H9 (cell line): ENCODE measurements at regions not wholly inside any gene's neighbourhood (a gene's known extent, or its start where the extent isn't known, plus 50 kb on each side); places are given as distances from the start of the nearest gene placed in this dataset.

Experiments used
- DNase-seq: peaks from one replicate; pipeline ENCODE4 v3.0.0-alpha.2; 2017
- H2AFZ ChIP-seq: one replicate; pipeline ENCODE4 v1.6.1; 2013; ENCODE audit warnings: mild to moderate bottlenecking, low read length, control low read depth, moderate library complexity
- H2AK5ac ChIP-seq: 2 replicates; pipeline ENCODE4 v1.6.1; 2013; ENCODE audit warnings: low read length, control low read depth, mixed read lengths; ENCODE audit not compliant: insufficient read length
- H2BK120ac ChIP-seq: one replicate; pipeline ENCODE4 v1.6.1; 2013; ENCODE audit warnings: low read depth, mild to moderate bottlenecking, low read length, control low read depth, inconsistent platforms; ENCODE audit not compliant: poor library complexity, severe bottlenecking
- H2BK12ac ChIP-seq: 2 replicates; pipeline ENCODE4 v1.6.1; 2013; ENCODE audit warnings: low read length, control low read depth, mixed read lengths, low read depth; ENCODE audit not compliant: insufficient read length
- H2BK15ac ChIP-seq: 2 replicates; pipeline ENCODE4 v1.6.1; 2013; ENCODE audit warnings: low read depth, low read length, control low read depth
- H2BK20ac ChIP-seq: one replicate; pipeline ENCODE4 v1.6.1; 2013; ENCODE audit warnings: low read depth, mild to moderate bottlenecking, low read length, control low read depth, inconsistent platforms; ENCODE audit not compliant: poor library complexity, severe bottlenecking
- H2BK5ac ChIP-seq: 2 replicates; pipeline ENCODE4 v1.6.1; 2013; ENCODE audit warnings: low read length, control low read depth, mixed read lengths; ENCODE audit not compliant: insufficient read length
- H3K14ac ChIP-seq: 2 replicates; pipeline ENCODE4 v1.6.1; 2013; ENCODE audit warnings: low read length, control low read depth; ENCODE audit not compliant: insufficient read depth
- H3K18ac ChIP-seq: 2 replicates; pipeline ENCODE4 v1.6.1; 2013; ENCODE audit warnings: low read depth, mild to moderate bottlenecking, mixed read lengths, low read length, control low read depth; ENCODE audit not compliant: insufficient read length
- H3K23ac ChIP-seq: 2 replicates; pipeline ENCODE4 v1.6.1; 2013; ENCODE audit warnings: low read length, control low read depth, mixed read lengths, low read depth; ENCODE audit not compliant: insufficient read length
- H3K23me2 ChIP-seq: 2 replicates; pipeline ENCODE4 v1.6.1; 2013; ENCODE audit warnings: low read depth, mild to moderate bottlenecking, mixed read lengths, low read length, control low read depth; ENCODE audit not compliant: insufficient read length, poor library complexity, severe bottlenecking
- H3K27ac ChIP-seq: 2 replicates; pipeline ENCODE4 v1.5.1; 2013; ENCODE audit warnings: low read length, control low read depth, mixed read lengths, low read depth; ENCODE audit not compliant: insufficient read length
- H3K27me3 ChIP-seq: 2 replicates; pipeline ENCODE4 v1.6.1; 2013; ENCODE audit warnings: low read length, control low read depth, inconsistent platforms; ENCODE audit not compliant: insufficient read depth
- H3K4ac ChIP-seq: 2 replicates; pipeline ENCODE4 v1.6.1; 2013; ENCODE audit warnings: low read depth, mild to moderate bottlenecking, control low read depth, inconsistent platforms, low read length, moderate library complexity
- H3K4me1 ChIP-seq: 2 replicates; pipeline ENCODE4 v1.6.1; 2013; ENCODE audit warnings: low read length, control low read depth, inconsistent platforms; ENCODE audit not compliant: insufficient read depth
- H3K4me2 ChIP-seq: 2 replicates; pipeline ENCODE4 v1.6.1; 2013; ENCODE audit warnings: low read length, control low read depth, mixed read lengths; ENCODE audit not compliant: insufficient read length, insufficient read depth
- H3K56ac ChIP-seq: 2 replicates; pipeline ENCODE4 v1.6.1; 2013; ENCODE audit warnings: low read depth, mild to moderate bottlenecking, mixed read lengths, low read length, control low read depth; ENCODE audit not compliant: insufficient read length
- H3K79me1 ChIP-seq: 2 replicates; pipeline ENCODE4 v1.6.1; 2013; ENCODE audit warnings: low read depth, mild to moderate bottlenecking, moderate library complexity, low read length, control low read depth, inconsistent platforms; ENCODE audit not compliant: insufficient read depth, poor library complexity, severe bottlenecking
- H3K79me2 ChIP-seq: 2 replicates; pipeline ENCODE4 v1.6.1; 2013; ENCODE audit warnings: low read length, control low read depth, inconsistent platforms; ENCODE audit not compliant: insufficient read depth
- H3K9ac ChIP-seq: 2 replicates; pipeline ENCODE4 v1.6.1; 2013; ENCODE audit warnings: low read length, control low read depth, mixed read lengths; ENCODE audit not compliant: insufficient read length; ENCODE audit errors: extremely low read depth
- H3K9me3 ChIP-seq: one replicate; pipeline ENCODE4 v1.6.1; 2013; ENCODE audit warnings: low read depth, low read length, inconsistent platforms; ENCODE audit not compliant: control insufficient read depth
- H3T11ph ChIP-seq: one replicate; pipeline ENCODE4 v1.6.1; 2013; ENCODE audit warnings: mild to moderate bottlenecking, low read length, control low read depth, inconsistent platforms
- H4K20me1 ChIP-seq: one replicate; pipeline ENCODE4 v1.6.1; 2013; ENCODE audit not compliant: control insufficient read depth, insufficient read length, insufficient read depth
- H4K5ac ChIP-seq: 2 replicates; pipeline ENCODE4 v1.6.1; 2013; ENCODE audit warnings: low read depth, mild to moderate bottlenecking, mixed read lengths, low read length, control low read depth; ENCODE audit not compliant: insufficient read length
- H4K8ac ChIP-seq: replicated peaks from 2 replicates; pipeline ENCODE4 v1.6.1; 2013; ENCODE audit warnings: low read length, control low read depth, mixed read lengths, low read depth; ENCODE audit not compliant: insufficient read length
- H4K91ac ChIP-seq: 2 replicates; pipeline ENCODE4 v1.6.1; 2013; ENCODE audit warnings: low read depth, mild to moderate bottlenecking, moderate library complexity, mixed read lengths, low read length, control low read depth; ENCODE audit not compliant: insufficient read length
- H3K27ac Mint-ChIP-seq, 3 experiments: 2 replicates in 2 of 3; 3 replicates in 1 of 3; pipeline ENCODE4 v1.8.0; 2020 to 2021; ENCODE audit warnings: mixed read lengths in 3 of 3, mild to moderate bottlenecking in 1 of 3, moderate library complexity in 1 of 3
- H3K27me3 Mint-ChIP-seq: 2 replicates; pipeline ENCODE4 v1.8.0; 2021; ENCODE audit warnings: low read depth, mild to moderate bottlenecking, moderate library complexity, mixed read lengths
- H3K36me3 Mint-ChIP-seq, 3 experiments: 2 replicates in 2 of 3; 3 replicates in 1 of 3; pipeline ENCODE4 v1.8.0; 2020 to 2021; ENCODE audit warnings: low read depth in 3 of 3, mixed read lengths in 3 of 3; ENCODE audit not compliant: insufficient read depth in 1 of 3
- H3K4me1 Mint-ChIP-seq, 2 experiments: 2 replicates each; pipeline ENCODE4 v1.8.0; 2020; ENCODE audit warnings: mixed read lengths in 2 of 2
- H3K4me3 Mint-ChIP-seq, 2 experiments: 2 replicates in 1 of 2; 3 replicates in 1 of 2; pipeline ENCODE4 v1.8.0; 2020 to 2021; ENCODE audit warnings: mild to moderate bottlenecking in 2 of 2, mixed read lengths in 2 of 2, moderate library complexity in 1 of 2
- H3K9me3 Mint-ChIP-seq, 2 experiments: 2 replicates in 1 of 2; 3 replicates in 1 of 2; pipeline ENCODE4 v1.8.0; 2020; ENCODE audit warnings: mild to moderate bottlenecking in 2 of 2, mixed read lengths in 2 of 2, moderate library complexity in 1 of 2
- CTCF ChIP-seq: fragments of 200-600 bp; sonication (generic); conservative IDR thresholded peaks from 3 replicates; pipeline ENCODE4 v1.8.0; 2021; ENCODE audit warnings: antibody characterized with exemption, mild to moderate bottlenecking
- WGBS: extraction: QIAGEN DNeasy Blood & Tissue Kit; methylation state at CpG from one replicate; pipeline ENCODE4 v1.1.7; 2013; ENCODE audit warnings: missing lambda C conversion rate, low lambda C conversion rate, mixed read lengths; ENCODE audit not compliant: insufficient read length; ENCODE audit errors: extremely low coverage; 5-methylcytosine and 5-hydroxymethylcytosine counted together

GRCh38 chr12:83960767-83961166 lies 951.8 kb downstream of the SLC6A15 start:
- Histone ChIP-seq H3K56ac (no peak overlapping the region), H3K4me1 (no peaks in the 10 kb centered on the region; the same call in 1 of the 2 replicates), H2BK20ac (no peak overlapping the region), H4K91ac (no peak overlapping the region), H3T11ph (no peak overlapping the region), H4K20me1 (no peaks in the 10 kb centered on the region), H3K27me3 (no peaks in the 10 kb centered on the region), H2BK15ac (no peak overlapping the region), H3K4me2 (no peak overlapping the region), H3K9me3 (no peaks in the 10 kb centered on the region), H3K14ac (no peak overlapping the region), H2BK5ac (no peak overlapping the region), H3K18ac (no peak overlapping the region), H4K5ac (no peak overlapping the region), H3K79me1 (no peaks in the 10 kb centered on the region), H3K79me2 (no peaks in the 10 kb centered on the region), H2BK120ac (no peak overlapping the region), H3K23me2 (no peaks in the 10 kb centered on the region), H3K23ac (no peak overlapping the region), H4K8ac (no peak overlapping the region), H3K9ac (no peak overlapping the region), H2BK12ac (no peak overlapping the region), H2AK5ac (no peak overlapping the region), H3K4ac (no peak overlapping the region), H3K27ac (no peak overlapping the region), H2AFZ (no peak overlapping the region)
- no CpG with 5 or more reads among the region's 1 CpG for WGBS
- H3K4me3 Mint-ChIP-seq, result no peak overlapping the region
- TF ChIP-seq CTCF, result no peak
- no peaks in the 10 kb centered on the region for H3K9me3 Mint-ChIP-seq
- H3K27ac Mint-ChIP-seq, result no peak overlapping the region
- H3K27me3 Mint-ChIP-seq, result no peaks in the 10 kb centered on the region
- no peak for DNase-seq
- peaks cover 4 to 9% of the 10 kb centered on the region in 2 experiments for H3K4me1 Mint-ChIP-seq
- no peaks in the 10 kb centered on the region for H3K36me3 Mint-ChIP-seq
